DMS 273 treated with DMSO at 0.1 percent for 48 hours (cell line): ENCODE measurements at regions not wholly inside any gene's neighbourhood (a gene's known extent, or its start where the extent isn't known, plus 50 kb on each side); places are given as distances from the start of the nearest gene placed in this dataset.
"Not testable (repeated sequence)": the region's sequence is repeated elsewhere in the genome, so short reads cannot be mapped to it uniquely, and the experiment has no call there.

Experiments used
- DNase-seq: peaks from one replicate; lab custom pipeline; 2025; lab: John Stamatoyannopoulos, UW

- no peak for DNase-seq
These were observed 97.7 kb upstream of the PPP1R26 start for GRCh38 chr9:135381762-135382310.

GRCh38 chr9:135384226-135384625 is 95.4 kb upstream of the PPP1R26 start:
- DNase-seq: no peak

- DNase-seq: not testable (repeated sequence)
These were observed 94.7 kb upstream of the PPP1R26 start for GRCh38 chr9:135384815-135385405.

- no peak for DNase-seq
These were observed 93.8 kb upstream of the PPP1R26 start for GRCh38 chr9:135385793-135386192.

- DNase-seq: no peak
These were observed 91.6 kb upstream of the PPP1R26 start for GRCh38 chr9:135387976-135388375.

- DNase-seq: no peak
These were observed 91.1 kb upstream of the PPP1R26 start for GRCh38 chr9:135388530-135388929.

GRCh38 chr9:135391759-135392158 is 87.8 kb upstream of the PPP1R26 start:
- DNase-seq: no peak

- no peak for DNase-seq
These were observed 87.1 kb upstream of the PPP1R26 start for GRCh38 chr9:135392511-135392910.

- no peak for DNase-seq
These were observed 85.5 kb upstream of the PPP1R26 start for GRCh38 chr9:135394131-135394530.

- no peak for DNase-seq
These were observed 84.6 kb upstream of the PPP1R26 start for GRCh38 chr9:135394699-135395645.

GRCh38 chr9:135397142-135397541 is 82.4 kb upstream of the PPP1R26 start:
- DNase-seq: no peak

- no peak for DNase-seq
These were observed 80.5 kb upstream of the PPP1R26 start for GRCh38 chr9:135399000-135399649.

GRCh38 chr9:135400496-135400895 is 79.1 kb upstream of the PPP1R26 start:
- DNase-seq: no peak

GRCh38 chr9:135401218-135401617 is 78.4 kb upstream of the PPP1R26 start:
- DNase-seq: no peak

- no peak for DNase-seq
These were observed 77.4 kb upstream of the PPP1R26 start for GRCh38 chr9:135402048-135402738.

- DNase-seq: no peak
These were observed 76.6 kb upstream of the PPP1R26 start for GRCh38 chr9:135402739-135403695.

GRCh38 chr9:135403733-135404450 is 75.7 kb upstream of the PPP1R26 start:
- no peak for DNase-seq

GRCh38 chr9:135404451-135405144 is 75.0 kb upstream of the PPP1R26 start:
- DNase-seq: no peak

GRCh38 chr9:135405145-135405464 is 74.5 kb upstream of the PPP1R26 start:
- not testable (repeated sequence) for DNase-seq
